ENCODE measurements at regions not wholly inside any gene's neighbourhood (a gene's known extent, or its start where the extent isn't known, plus 50 kb on each side); places are given as distances from the start of the nearest gene placed in this dataset.

DNA sequence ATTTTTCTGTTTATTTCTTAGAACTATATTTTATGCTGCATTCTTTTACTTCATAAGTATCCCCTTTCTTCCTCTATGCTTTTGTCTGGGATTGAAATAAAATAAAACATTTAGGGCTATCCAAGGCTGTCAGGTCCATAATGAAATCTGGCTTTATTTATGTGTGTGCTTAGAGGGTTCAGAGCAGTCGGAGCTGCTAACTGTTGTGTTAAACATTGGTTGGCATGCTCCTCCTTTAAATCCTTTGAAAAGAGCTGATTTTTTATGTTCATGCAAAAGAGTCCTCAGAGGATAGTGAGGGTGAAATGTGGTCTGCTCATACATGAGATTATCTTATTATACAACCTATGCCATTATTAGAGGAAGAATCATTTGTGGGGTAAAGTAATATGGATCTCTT is 322.3 kb upstream of the E2F7 start:
- no peak overlapping the region for H3K4me3 ChIP-seq (ENCODE audit: low read length)
- TF ChIP-seq, protein P1, sequence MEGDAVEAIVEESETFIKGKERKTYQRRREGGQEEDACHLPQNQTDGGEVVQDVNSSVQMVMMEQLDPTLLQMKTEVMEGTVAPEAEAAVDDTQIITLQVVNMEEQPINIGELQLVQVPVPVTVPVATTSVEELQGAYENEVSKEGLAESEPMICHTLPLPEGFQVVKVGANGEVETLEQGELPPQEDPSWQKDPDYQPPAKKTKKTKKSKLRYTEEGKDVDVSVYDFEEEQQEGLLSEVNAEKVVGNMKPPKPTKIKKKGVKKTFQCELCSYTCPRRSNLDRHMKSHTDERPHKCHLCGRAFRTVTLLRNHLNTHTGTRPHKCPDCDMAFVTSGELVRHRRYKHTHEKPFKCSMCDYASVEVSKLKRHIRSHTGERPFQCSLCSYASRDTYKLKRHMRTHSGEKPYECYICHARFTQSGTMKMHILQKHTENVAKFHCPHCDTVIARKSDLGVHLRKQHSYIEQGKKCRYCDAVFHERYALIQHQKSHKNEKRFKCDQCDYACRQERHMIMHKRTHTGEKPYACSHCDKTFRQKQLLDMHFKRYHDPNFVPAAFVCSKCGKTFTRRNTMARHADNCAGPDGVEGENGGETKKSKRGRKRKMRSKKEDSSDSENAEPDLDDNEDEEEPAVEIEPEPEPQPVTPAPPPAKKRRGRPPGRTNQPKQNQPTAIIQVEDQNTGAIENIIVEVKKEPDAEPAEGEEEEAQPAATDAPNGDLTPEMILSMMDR (conservative IDR thresholded peaks at IDR 0.05; ENCODE audit: low read depth, low read length), result no peak
- no peak for DNase-seq (ENCODE audit: low read depth)

- TF ChIP-seq, protein P1 (conservative IDR thresholded peaks at IDR 0.05; ENCODE audit: low read depth, low read length), result no peak
Measured at GRCh38 chr12:77387214-77387613, 321.8 kb upstream of the E2F7 start.

DNA sequence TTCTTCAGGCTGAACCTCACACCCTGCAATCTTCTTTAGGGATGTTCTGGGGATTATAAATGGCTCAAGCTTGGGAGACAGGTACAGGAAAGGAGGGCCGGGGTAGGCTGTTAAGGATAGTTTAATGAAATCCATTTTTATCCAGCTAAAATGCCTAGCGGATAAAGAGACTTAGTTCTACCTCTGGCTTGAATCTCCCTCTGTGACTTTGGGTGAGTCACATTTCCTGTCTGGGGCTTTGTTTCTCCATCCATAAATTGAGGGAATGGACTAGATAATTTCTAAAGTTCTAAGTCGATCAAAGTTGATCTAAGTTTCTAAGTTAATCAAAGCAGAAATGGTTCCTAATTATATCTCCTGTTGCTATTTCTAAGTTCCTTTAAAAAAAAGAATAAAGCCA is 319.6 kb upstream of the E2F7 start:
- no peak for DNase-seq (ENCODE audit: low read depth)
- TF ChIP-seq, protein P1 (conservative IDR thresholded peaks at IDR 0.05; ENCODE audit: low read depth, low read length), result no peak
- H3K4me3 ChIP-seq (ENCODE audit: low read length), result no peak overlapping the region

More at GRCh38 chr12:77387214-77387613, 321.8 kb upstream of the E2F7 start:
- DNase-seq (ENCODE audit: low read depth), result no peak
- H3K4me3 ChIP-seq (ENCODE audit: low read length), result no peak overlapping the region

DNA sequence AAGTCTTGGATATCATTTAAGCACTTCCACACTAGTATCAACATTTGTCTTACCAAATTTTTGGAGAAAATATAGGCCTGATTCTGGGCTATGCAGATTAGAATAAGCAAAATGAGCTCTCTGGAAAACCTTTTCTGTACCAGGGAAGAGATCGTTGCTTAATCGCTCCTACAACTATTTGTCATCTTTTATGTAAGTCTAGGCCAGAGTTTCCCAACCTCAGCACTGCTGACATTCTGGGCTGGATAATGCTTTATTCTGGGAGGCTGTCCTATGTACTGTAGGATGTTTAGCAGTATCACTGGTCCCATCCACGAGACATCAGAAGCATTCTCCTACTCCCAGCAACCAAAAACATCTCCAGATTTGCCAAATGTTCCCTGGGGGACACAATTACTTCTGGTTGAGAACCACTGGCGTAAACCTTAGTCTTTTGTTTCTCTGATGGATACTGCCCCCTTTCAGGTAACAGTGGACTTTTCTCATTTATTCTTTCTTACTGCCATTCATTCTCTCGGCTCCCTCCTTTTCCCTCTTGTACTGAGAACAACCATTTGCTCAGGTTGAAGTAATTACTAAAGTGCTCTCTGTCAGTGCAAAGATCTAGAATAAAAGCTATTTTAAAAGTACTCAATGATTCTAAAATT is 316.9 kb upstream of the E2F7 start:
- TF ChIP-seq, protein P1 (conservative IDR thresholded peaks at IDR 0.05; ENCODE audit: low read depth, low read length), result no peak
- no peak for DNase-seq (ENCODE audit: low read depth)

DNA sequence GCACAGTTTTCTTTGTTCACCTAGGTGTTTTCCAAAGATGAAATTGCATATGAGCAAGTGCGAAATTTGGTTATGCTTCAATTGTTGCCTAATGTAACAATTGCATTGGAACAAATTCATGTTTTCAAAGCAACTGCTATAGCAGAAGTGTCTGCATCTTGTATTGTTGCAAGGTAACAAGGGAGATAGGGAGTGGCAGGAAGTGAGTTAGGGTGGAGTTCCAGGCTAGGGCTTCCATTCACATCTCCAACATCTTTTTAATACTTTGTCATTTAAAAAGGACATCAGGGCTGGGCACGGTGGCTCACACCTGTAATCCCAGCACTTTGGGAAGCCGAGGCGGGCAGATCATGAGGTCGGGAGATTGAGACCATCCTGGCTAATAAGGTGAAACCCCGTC is 312.3 kb upstream of the E2F7 start:
- TF ChIP-seq, protein P1 (conservative IDR thresholded peaks at IDR 0.05; ENCODE audit: low read depth, low read length), result no peak
- no peak for DNase-seq (ENCODE audit: low read depth)
- no peak overlapping the region for H3K4me3 ChIP-seq (ENCODE audit: low read length)

More for the DNA sequence above, 316.9 kb upstream of the E2F7 start:
- no peak overlapping the region for H3K4me3 ChIP-seq (ENCODE audit: low read length)

DNA sequence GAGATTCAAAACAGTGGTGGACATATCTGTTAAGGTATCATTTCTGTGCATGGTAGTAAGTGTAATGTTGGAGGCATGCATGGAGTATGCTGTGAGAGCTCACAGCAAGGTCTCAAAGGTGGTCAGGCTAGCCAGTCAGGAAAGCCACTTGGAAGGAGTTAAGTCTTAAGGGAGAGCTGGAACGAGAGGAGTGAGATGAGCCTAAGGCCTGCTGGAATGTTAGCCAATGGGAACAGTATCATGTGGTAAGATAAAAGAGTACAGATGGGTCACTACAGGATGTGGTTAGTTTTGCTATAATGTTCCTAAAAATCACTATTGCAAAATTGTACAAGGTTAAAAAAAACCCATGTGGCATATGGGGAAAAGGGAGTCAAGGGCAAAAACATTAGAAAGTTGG is 311.7 kb upstream of the E2F7 start:
- DNase-seq (ENCODE audit: low read depth), result no peak
- TF ChIP-seq, protein P1 (conservative IDR thresholded peaks at IDR 0.05; ENCODE audit: low read depth, low read length), result no peak
- H3K4me3 ChIP-seq (ENCODE audit: low read length), result no peak overlapping the region

DNA sequence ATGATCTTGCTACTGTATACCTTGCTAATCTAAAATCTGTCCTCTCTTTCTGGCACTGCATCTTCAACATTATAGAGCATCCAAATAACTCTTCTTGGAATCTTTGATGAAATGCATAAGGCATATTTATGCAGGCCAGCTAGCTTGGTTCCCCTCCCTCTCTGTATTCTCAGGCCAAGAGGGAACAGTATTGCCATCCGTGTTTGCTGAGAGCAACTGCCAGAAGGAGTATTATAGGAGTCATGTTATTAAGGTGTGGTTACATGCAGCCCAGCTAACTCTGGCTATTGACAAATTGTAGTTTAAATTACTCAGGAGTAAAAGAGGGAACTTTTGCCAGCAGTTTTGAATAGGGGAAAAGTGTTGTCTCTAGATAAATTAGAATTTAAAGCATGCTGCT is 309.3 kb upstream of the E2F7 start:
- DNase-seq (ENCODE audit: low read depth), result no peak
- TF ChIP-seq, protein P1 (conservative IDR thresholded peaks at IDR 0.05; ENCODE audit: low read depth, low read length), result no peak
- no peak overlapping the region for H3K4me3 ChIP-seq (ENCODE audit: low read length)
